Stimulated activated CD4-positive, alpha-beta T cell treated with anti-CD3 and anti-CD28 coated beads, Interleukin-1b, Interleukin-23, amount 100 ng/mL, for 4 hours (primary cell): ENCODE measurements at regions not wholly inside any gene's neighbourhood (a gene's known extent, or its start where the extent isn't known, plus 50 kb on each side); places are given as distances from the start of the nearest gene placed in this dataset.

ENCODE experiments used
- DNase-seq, 2 donors: peaks; one replicate each; pipeline ENCODE4 v3.0.0-alpha.2; 2020; ENCODE audit warnings: low read depth in 2 of 2

- no peak for DNase-seq
Observed at GRCh38 chr1:238281418-238281817, 390.7 kb upstream of the ZP4 start.

DNA sequence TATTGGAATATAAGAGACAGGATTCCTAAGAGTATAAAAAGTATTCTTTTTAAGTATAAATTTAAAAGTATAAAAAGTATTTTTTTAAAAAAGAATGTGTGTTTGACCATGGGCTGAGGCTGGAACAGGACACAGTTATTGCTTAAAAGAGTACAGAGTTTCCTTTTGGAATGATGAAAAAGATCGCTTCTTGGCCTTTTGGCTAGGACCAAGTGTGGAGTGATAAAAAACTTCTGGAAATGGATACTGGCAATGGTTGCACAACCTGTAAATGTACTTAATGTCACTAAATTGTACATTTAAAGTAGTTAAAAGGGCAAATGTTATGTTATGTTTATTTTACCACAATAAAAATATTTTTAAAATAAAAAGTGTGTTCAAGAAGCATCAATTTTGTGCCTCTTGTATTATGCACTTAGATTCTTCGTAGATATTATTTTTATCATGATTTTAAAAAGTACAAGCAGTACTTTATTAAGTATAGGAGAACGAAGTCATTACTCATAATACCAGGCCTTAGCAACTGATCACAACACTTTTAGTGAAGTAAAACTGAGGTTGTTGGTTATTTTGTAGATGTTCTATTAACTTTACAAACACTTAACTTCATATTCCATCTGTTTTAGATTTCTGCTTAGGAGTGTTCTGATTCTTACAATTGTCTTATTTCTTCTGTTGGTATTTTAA is 389.1 kb upstream of the ZP4 start:
- no peak for DNase-seq

GRCh38 chr1:238272145-238272544 is 381.4 kb upstream of the ZP4 start:
- no peak for DNase-seq

GRCh38 chr1:238265866-238266265 is 375.1 kb upstream of the ZP4 start:
- no peak for DNase-seq

GRCh38 chr1:238264951-238265350 is 374.2 kb upstream of the ZP4 start:
- DNase-seq: no peak

GRCh38 chr1:238258510-238258909 is 367.8 kb upstream of the ZP4 start:
- no peak for DNase-seq

DNA sequence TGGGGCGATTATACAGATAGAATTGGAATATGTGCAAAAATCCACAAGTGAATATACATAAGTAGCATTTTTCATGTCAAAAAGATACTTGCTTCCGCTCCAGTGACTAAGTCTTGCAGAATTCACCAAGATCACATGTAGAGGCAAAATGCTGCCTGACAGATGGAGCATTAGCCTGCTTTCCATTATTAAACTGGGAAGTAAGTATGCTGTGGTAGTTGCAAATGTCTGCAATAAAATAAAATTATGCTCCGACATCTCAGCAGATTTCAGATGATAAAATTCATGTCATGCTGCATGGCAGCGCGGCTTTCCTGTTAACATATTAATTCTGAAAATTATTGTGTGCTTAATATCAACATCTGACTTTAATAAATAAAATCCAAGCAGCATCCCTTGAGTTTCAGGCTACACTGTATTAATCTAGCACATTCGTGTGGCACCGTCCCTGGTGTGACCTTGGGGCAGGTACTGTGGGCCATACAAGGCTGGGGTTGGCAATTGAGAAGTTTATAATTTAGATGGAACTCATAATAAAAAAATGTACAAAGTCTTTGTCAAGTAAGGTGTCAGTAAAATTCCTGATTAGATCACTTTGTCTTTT is 366.4 kb upstream of the ZP4 start:
- DNase-seq: no peak

DNA sequence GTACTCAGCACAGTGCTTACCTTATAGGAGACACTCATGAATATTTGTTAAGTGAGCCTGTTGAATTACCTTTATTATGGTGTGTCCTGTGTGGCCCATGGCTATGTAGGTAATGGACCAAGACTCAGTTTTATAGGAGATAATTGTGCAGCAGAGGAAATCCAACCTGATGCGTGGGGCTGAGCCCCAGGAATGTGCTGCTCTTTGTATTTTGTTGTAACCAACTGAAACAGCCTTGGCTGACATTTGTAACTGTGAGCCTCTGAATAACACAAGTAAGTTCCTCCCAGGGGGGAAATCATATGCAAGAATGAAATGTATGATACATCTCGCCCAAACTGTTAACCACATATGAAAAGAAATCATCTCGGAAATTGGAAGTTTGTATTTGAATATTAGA is 364.2 kb upstream of the ZP4 start:
- no peak for DNase-seq

GRCh38 chr1:238252033-238252802 is 361.5 kb upstream of the ZP4 start:
- DNase-seq: no peak

- no peak for DNase-seq
Observed at GRCh38 chr1:238248356-238248755, 357.6 kb upstream of the ZP4 start.

- DNase-seq: no peak
Observed at GRCh38 chr1:238242181-238242580, 351.5 kb upstream of the ZP4 start.

- DNase-seq: no peak
Observed at GRCh38 chr1:238241607-238242006, 350.9 kb upstream of the ZP4 start.

DNA sequence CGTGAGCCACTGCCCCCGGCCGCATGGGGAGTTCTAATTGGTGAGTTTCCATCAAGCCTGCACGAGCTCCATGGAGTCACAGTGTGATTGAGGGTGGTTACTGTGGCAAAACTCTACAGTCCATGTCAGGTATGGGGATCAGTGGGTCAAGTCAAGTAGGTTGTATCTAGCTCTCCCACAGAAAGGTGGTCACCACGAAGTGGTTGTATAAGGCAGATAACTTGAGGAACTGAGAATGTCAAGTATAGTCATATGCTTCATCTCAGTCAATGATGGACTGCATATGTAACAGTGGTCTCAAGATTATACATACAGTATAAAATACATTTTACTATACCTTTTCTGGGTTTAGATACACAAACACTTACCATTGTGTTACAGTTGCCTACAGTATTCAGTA is 348.6 kb upstream of the ZP4 start:
- no peak for DNase-seq

GRCh38 chr1:238233966-238234365 is 343.2 kb upstream of the ZP4 start:
- DNase-seq: no peak

GRCh38 chr1:238232084-238232710 is 341.5 kb upstream of the ZP4 start:
- no peak for DNase-seq

DNA sequence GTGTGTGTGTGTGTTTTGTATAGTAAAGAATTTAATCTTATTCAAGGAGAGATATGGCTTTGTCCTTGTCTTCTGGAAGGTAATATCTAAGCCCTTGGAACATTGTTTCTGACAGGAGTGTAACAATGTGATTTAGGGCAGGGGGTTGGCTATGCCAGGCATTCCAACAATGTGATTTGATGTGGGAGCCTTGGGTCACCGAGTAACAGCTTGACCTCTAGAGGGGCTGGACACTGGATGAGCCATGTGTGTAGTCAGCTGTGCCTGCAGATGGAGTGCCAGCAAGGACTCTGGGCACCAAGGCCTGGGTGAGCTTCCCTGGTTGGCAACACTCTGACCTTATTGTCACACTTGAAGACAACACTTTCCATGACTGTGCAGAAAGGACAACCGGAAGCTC is 336.1 kb upstream of the ZP4 start:
- no peak for DNase-seq

GRCh38 chr1:238223076-238223640 is 332.4 kb upstream of the ZP4 start:
- DNase-seq: no peak

GRCh38 chr1:238221738-238222137 is 331.0 kb upstream of the ZP4 start:
- no peak for DNase-seq

DNA sequence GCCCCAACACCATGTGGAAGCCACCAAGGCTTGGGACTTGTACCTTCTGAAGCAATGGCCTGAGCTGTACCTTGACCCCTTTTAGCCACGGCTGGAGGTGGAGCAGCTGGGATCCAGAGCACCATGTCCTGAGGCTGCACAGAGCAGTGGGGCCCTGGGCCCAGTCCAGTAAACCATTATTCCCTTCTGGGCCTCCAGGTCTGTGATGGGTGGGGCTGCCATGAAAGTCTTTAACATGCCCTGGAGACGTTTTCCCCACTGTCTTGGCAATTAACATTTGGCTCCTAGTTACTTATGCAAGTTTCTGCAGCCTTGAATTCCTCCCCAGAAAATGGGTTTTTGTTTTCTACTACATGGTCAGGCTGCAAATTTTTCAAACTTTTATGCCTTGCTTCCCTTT is 323.7 kb upstream of the ZP4 start:
- no peak for DNase-seq

- no peak for DNase-seq
Observed at GRCh38 chr1:238205045-238205662, 314.4 kb upstream of the ZP4 start.

- DNase-seq: no peak
Observed at GRCh38 chr1:238201992-238202391, 311.3 kb upstream of the ZP4 start.

GRCh38 chr1:238199325-238199724 is 308.6 kb upstream of the ZP4 start:
- no peak for DNase-seq
